ENCODE measurements at regions not wholly inside any gene's neighbourhood (a gene's known extent, or its start where the extent isn't known, plus 50 kb on each side); places are given as distances from the start of the nearest gene placed in this dataset.

DNA sequence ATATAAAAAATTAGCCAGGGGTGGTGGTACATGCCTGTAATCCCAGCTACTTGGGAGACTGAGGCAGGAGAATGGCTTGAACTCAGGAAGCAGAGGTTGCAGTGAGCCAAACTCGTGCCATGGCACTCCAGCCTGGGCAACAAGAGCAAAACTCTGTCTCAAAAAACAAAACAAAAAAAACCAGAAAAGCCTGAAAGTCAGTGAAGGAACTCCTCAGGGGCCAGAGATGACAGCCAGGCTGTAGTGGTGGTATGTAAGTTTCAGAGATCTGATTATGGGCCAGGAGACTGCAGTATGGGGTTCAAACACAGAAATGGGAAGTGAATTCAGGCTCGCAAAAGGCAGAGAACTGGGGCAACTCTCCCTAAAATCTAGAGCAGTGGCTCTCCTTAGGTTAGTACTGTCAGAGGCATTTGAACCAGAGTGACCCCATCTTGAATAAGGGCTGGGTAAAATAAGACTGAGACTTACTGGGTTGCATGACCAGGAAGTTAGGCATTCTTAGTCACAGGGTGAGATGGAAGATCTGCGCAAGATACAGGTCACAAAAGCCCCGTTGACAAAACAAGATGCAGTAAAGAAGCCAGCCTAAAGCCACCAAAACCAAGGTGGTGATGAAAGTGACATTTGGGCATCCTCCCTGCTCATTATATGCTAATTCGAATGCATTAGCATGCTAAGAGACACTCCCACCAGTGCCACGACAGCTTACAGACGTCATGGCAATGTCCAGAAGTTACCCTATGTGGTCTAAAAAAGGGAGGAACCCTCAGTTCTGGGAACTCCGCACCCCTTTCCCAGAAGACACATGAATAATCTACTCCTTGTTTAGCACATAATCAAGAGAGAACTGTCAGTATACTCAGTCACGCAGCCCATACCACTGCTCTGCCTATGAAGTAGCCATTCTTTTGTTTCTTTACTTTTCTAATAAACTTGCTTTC, 120.2 kb upstream of the XYLT1 start:
- DNase-seq (ENCODE audit: low spot score) = no peak

DNA sequence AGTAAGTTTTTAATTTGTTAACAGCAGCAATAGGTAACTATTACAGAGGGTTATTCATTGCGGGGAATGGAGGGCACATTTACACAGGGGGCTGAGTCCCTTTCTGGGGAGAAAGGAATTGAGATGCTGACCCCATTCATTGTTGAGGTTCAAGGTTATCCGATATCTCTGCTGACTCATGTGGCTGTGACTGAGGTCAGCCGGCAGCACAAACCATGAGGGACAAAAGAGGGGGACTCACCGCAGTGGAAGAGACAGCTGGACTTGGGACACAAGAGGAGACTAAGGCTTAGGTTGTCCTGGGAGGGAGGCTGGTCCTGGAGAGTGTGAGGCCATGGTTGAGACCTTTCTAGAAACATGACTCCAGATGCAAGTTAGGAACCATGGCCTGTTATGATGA, 119.1 kb upstream of the XYLT1 start:
- no peak for DNase-seq (ENCODE audit: low spot score)

DNA sequence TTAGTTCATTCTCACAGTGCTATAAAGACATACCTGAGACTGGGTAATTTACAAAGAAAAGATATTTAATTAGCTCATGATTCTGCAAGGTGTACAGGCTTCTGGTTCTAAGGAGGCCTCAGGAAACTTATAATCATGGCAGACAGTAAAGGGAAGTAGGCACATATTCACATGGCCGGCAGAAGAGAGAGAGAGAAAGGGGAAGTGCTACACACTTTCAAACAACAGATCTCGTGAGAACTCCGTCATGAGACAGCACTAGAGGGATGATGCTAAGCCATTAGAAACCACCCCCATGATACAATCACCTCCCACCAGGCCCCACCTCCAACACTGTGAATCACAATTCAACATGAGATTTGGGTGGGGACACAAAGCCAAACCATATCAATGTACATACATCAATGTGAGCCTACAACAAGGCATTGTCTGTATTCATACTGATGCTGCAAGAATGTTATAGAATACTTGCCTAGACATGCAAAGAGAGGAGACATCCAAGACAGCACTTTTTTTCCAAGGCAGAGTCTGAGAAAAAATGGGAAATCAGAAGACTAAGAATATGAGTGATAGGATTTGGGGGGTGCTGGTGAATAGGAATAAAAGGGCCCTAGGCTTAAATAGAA, 114.8 kb upstream of the XYLT1 start:
- no peak for DNase-seq (ENCODE audit: low spot score)

DNA sequence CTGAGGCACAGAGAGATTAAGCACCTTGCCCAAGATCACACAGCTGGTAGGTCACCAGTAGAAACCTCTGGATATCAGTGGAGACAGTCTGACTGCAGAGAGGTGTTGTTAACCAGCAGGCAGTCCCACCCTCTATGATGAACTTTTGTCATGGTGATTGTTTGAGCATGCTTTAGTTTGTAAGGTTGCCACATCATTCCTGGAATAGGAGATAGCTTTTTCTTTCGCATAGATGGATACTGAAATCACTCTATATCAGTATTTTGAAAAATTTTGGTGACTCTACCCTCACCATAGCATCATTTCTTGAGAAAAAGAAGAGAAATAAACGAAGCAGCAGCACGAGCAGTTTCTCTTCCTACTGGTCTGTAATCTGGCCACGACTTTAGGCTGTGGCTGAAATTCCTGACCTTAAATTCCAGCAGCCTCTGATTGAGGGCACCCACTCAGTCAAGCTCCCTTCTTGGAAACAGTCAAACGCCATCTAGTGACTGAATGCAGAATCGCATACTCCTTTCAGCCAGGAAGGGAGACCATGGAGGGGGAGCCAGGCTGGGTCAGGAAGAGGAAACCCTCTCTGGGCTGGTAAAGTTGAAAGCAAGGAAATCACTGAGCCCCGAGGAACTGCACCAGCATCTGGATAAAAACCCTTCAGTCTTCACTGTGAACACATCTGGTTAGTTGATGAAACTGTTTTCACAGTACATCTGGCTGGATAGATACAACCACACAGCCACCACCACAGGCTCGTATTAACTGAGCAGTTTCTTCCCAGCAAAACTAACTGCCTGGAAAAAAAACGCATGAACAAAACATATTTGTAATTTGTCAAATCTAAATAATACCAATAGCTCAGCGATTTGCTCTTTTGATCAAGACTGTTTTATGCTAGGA, 108.5 kb upstream of the XYLT1 start:
- peak; percentile 55 for DNase-seq (ENCODE audit: low spot score)

DNA sequence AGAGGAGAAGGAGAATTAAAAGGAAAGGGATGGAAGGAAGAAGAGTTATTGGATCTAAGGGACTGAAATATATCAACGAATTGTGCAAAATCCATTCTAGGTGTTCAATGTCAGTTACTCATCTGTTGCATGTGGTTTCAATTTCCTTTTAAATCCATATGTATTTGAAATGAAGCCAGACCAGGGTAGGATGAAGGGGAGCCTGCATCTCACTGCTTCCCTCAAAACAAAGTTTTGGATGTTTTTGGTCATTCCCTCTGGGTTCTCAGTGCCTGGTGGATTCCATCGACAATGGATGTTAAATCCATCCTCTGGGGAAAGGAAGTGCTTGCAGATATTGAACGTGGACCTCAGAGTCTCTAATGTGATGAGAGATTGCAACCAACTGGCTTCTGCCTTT, 103.5 kb upstream of the XYLT1 start:
- DNase-seq (ENCODE audit: low spot score) = no peak

DNA sequence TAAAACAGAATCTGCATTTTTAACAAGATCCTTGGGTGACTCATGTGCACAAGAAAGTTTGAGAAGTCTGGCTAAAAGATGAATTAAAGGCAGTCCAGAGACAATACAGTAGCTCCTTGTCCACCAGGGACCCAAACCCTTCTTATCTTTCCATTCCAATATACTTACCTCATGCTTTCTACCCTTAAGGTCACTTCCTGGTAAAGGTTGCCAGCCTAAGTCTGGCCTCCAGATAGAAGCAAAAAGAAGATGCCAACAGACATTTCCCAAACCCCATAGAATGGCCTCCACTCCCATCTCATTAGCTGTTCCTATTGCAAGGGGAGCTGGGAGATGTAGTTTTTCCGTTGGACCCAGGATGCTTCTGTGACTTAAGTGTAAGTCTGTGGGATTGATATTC, 101.4 kb upstream of the XYLT1 start:
- no peak for DNase-seq (ENCODE audit: low spot score)

DNA sequence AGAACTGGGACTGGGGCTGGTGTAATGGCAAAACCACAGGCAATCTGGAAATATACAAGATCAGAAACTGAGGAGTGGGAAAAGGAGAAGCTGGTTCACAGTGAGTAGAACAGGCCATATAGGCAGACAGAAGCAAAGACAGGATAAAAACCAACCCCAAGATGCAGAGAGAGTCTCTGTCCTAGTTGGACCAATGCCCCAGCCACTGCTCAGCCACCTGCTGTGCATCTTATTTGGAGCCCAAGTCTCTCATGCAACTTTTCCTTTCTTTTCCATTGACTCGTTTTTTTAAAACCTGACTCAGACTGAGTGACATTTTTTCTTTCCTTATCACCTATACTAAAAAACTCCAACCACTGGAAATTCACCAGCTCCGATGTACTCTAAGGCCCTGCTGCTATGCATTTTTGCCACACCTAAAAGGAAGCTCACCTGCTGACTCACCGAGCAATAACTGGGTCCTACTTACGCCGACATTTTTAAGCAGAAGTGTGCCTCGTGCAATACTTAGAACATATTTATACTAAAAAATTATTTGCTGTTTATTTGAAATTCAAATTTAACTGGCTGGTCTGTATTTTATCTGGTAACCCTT, 100.8 kb upstream of the XYLT1 start:
- DNase-seq (ENCODE audit: low spot score) = no peak

DNA sequence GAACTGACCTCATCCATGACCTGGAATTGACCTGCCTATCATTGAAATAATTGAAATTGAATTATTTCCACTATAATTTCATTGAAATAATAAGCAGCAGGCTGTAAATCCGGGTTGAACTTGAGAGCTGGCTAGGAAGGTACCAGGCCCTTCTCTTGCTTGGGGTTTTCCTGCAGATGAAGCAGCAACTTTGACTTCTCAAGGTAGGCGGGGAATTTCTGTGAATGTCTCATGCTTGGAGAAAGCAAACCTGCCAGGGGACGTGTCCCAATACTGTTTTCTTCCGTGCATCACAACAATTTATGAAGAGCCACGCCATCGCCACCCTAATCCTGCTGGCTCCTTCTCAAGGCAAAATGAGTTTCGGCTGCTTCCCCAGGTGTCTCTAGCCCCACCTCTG, 97.5 kb upstream of the XYLT1 start:
- DNase-seq (ENCODE audit: low spot score) = no peak

DNA sequence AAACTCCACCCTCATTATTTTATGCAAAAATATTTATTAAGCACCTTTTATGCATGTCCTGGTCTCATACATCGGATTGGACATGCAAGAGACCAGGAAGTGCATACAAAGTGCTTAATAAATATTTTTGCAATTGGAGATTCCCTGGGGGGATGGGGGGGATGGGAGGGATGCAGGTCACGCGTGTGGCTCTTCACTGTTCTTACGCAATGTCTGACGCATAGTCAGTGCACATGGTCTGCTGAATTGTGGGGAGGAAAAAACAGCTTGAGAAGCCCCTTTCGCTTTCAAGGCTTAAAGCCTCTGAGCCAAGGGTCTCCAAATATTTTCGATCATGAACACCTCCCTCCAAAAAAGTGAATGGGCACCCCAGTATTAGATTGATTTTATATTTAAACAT, 96.7 kb upstream of the XYLT1 start:
- DNase-seq (ENCODE audit: low spot score) = no peak

DNA sequence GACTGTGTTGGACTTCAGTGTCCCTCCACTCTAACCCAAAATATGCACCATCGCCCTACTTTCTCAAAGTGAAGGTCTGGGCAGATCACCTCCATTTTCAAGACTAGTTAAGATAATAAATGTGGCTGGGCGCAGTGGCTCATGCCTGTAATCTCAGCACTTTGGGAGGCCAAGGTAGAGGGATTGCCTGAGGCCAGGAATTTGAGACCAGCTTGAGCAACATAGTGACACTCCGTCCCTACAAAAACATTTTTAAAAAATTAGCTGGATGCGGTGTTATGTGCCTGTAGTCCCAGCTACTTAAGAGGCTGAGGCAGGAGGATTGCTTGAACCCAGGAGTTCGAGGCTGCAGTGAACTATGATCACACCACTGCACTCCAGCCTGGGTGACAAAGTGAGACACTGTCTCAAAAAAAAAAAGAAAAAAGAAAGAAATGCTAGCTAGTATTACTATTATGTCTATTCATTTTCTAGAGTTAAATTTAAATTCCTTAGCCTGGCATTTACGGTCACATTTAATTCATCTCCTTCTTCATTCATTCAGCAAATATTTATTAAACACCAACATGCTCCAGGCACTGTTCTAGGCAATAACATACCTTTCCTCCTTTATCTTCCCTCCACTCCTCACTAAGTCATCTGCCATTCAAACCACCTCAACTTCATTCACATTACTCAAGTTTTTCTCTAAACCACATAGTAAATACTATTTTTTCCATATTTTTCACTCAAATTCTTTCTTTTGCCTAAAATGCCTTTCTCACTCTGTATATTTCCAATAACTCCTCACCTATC, 96.1 kb upstream of the XYLT1 start:
- DNase-seq (ENCODE audit: low spot score) = no peak

DNA sequence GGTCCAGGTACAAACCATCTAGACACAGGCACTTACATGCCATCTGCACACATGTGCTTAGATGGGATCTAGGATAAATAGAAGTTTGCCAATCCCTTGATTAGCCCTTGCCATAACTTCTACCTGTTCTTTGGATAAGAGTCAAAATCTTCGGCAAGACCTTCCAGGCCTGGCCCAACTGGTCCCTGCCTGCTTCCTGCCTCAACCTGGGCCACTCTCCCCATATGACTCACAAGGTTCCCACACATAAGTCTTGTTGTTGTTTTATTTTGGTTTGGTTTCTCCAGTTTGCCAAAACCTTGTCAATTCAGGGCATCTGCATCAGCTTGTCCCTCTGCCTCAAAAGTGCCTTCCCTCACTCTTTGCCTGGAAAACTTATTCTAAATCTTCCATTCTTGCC, 95.3 kb upstream of the XYLT1 start:
- DNase-seq (ENCODE audit: low spot score) = no peak

DNA sequence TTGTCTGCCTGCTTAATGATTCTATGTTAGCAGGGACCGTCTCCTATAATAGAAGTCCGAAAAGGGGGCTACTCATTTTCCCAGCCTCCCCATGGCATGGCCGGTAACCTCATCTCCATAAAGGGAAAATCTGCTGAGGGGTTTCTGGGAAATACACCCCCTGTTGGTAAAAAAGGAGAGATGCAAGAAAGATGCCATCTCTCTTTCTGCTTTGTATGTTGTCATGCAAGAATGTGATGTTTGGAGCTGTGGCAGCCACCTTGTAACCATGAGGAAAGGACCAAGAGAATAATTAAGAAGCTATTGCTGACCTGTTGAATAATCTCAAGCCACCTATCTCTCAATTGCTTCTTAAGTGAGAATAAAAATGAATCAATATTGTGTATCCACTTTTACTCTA, 94.8 kb upstream of the XYLT1 start:
- DNase-seq (ENCODE audit: low spot score) = no peak

DNA sequence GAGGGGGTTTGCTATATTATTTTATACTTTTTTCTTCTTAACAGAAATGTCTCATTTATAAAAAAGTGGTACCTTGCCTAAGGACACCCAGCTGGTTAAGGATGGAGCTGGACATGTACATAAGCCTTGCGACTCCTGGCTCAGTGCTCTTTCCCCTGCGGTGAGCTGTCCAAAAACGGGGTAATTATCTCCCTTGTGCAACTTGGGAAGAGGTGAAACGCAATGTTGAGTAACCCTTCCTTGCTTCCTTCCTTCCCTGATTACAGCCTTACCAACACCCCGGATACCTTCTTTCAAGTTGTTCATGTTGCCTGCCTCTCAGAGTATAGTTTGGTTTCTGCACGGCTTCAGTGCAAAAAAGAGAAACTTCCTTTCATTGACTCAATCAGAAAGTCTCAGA, 94.1 kb upstream of the XYLT1 start:
- no peak for DNase-seq (ENCODE audit: low spot score)

DNA sequence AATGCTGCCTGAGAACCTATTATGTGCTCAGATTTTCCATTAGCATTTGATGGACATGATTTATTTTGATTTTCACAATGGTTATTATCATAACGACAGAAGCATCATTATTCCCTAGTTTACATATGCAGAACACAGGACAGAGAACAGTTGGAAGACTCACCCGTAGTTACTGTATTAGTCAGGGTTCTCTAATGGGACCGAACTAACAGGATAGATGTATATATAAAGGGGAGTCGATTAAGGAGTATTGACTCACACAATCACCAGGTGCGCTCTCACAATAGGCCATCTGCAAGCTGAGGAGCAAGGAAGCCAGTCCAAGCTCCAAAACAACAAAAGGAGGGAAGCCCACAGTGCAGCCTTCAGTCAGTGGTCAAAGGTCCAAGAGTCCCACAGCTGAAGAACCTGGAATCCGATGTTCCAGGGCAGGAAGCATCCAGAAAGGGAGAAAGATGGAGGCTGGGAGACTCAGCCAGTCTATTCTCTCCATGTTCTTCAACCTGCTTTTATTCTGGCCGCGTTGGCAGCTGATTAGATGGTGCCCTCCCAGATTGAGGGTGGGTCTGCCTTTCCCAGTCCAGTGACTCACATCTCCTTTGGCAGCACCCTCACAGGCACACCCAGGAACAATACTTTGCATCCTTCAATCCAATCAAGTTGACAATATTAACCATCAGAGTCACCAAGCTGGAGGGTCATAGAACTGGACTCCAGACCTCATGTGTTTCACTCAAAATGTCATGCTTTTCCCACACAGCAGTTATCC, 92.7 kb upstream of the XYLT1 start:
- DNase-seq (ENCODE audit: low spot score) = no peak

DNA sequence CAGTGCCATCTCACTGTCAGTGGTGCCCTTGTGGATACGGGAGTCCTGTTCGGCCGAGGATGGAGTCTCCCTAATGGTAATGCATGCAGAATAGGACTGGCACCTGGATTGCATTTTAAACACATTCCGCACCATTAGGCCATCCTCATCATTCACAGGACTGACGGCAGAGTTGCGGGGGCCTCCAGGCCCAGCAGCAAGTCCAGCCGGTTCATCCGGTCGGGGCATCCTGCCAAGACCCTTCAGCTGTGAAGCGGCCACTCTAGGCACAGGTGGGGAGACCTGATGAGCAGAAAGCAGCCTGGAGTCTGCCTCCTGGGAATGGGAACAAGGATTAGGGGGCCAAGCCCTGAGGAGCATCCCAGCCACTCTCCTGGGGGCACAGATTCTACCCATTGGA, 90.3 kb upstream of the XYLT1 start:
- DNase-seq (ENCODE audit: low spot score) = no peak

DNA sequence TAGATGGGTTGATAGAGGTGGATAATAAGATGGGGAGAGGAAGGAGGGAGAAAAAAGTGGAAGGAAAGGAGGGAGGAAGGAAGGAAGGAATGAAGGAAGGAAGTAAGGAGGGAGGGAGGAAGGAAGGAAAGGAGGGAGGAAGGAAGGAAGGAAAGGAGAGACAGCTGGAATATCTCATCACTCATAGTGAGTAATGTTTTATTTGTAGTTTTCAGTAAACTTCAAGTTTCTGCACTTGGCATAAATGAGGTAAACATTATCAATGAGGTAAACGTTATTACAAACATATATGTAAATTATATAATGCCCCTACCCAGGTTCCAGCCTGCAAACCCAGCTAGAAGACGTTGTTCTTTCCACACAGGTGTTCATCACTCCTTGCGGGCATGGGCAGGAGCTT, 89.8 kb upstream of the XYLT1 start:
- no peak for DNase-seq (ENCODE audit: low spot score)

DNA sequence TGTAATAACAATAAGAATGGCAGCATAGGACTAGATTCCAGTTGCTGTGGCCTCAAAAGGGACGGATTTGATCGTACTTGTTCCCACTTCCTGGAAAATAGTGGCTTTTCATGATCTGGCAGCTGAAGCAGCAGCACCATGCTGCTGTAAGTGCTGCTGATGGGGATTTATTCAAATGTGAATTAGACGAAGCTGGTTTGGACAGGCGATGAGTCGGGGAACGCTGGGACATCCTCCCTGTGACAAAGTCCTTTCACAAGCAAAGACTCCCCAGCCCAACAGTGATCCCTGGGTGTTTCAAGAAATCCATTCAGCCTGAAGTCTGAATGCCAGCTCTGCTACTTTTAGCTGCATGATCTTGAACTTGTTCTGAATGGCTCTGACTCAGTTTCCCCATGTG, 88.6 kb upstream of the XYLT1 start:
- DNase-seq (ENCODE audit: low spot score) = no peak

DNA sequence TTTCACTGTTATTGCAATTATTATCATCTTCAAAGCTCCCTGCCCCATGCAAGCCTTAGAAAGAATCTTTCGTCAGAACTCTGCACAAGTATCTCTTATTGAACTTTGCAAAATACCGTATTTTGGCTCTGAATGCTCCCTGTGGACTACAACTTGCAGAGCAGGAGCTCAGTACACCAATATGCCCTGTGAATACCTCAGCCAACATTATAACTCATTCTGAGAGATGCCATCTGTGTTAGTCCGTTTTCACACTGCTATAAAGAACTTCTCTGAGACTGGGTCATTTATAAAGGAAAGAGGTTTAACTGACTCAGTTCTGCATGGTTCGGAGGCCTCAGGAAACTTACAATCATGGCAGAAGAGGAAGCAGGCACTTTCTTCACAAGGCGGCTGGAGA, 87.2 kb upstream of the XYLT1 start:
- DNase-seq (ENCODE audit: low spot score) = no peak

DNA sequence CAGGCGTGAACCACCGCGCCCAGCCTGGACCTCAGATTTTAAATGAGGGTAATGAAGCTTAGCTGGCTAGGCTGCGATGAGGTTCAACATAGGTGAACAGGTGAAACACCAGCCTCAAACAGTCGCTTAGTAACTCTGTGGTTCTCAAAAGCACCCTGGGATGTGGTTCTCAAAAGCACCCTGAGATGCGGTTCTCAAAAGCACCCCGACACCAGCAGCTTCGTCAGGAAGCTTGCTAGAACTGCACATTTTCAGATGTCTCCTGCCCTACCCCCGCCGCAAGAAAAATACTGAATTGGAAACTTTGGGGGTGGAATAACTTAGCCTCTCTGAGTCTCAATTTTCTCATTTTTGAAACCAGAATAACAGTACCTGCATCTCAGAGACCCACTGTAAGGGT, 86.7 kb upstream of the XYLT1 start:
- DNase-seq (ENCODE audit: low spot score) = no peak

DNA sequence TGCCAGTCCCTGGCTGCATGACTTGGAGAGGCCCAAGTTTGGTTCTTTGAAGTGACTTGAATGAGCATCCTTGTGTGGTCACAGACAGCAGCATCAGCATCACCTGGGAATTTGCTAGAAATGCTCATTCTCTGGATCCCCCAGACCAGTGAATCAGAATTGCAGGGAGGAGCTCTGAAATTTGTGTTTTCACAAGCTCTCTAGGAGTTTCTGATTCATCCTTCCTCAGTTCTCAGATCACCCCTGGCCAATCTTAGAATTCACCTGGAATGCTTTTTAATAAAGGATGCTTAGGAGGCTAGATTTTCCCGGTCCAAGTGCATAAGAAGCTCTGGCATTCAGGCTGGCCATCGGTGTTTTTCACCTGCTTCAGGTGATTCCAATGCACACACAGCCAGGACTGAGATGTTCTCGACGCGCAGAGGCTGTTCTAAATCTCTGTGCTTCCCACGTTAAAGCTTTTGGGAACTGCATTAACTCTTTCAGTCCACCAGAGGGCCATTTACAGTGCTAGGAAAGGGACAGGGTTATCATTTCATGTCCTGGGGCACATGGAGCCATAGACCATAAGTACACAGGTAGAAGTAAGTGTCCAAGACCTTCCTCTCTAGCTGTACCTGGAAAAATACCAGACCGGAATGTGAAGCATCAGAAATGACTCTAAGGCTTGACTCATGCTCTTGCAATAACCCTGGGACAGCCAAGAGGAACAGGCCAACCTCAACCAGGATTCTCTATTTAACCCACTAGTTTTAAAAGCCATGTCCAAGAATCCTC, 85.7 kb upstream of the XYLT1 start:
- DNase-seq (ENCODE audit: low spot score) = peak; percentile 20

All from COLO829 (cell line).